ENCODE measurements at regions not wholly inside any gene's neighbourhood (a gene's known extent, or its start where the extent isn't known, plus 50 kb on each side); places are given as distances from the start of the nearest gene placed in this dataset.

- Histone ChIP-seq H3K79me2 (ENCODE audit: insufficient read depth, low read depth, low read length) (no peaks in the 10 kb centered on the region), H3K4me3 (ENCODE audit: low read depth, low read length, poor library complexity, severe bottlenecking) (no peak overlapping the region), H3K9me2 (ENCODE audit: insufficient read depth, low read length) (no peaks in the 10 kb centered on the region), H2AFZ (ENCODE audit: low read length) (no peak overlapping the region), H3K36me3 (ENCODE audit: insufficient read depth, low read length) (no peaks in the 10 kb centered on the region), H3K9me3 (ENCODE audit: low read length) (no peaks in the 10 kb centered on the region), H3K27ac (ENCODE audit: low read depth, low read length, poor library complexity, severe bottlenecking) (no peak overlapping the region), H3K4me1 (ENCODE audit: insufficient read depth, low read length, poor library complexity, severe bottlenecking) (peaks cover 36% of the 10 kb centered on the region), H4K20me1 (ENCODE audit: insufficient read depth, low read length) (no peaks in the 10 kb centered on the region), H3K4me2 (ENCODE audit: low read length) (no peak overlapping the region)
- CTCF ChIA-PET (ENCODE audit: unreplicated experiment), result no interaction called here
- POLR2A ChIA-PET, result interaction anchor here (0.9 kb wide), 1 partner anchor 13 kb away, joined by 3 read pairs; no protein-coding TSS in a partner anchor
- TF ChIP-seq CTCF (conservative IDR thresholded peaks at IDR 0.05; ENCODE audit: low read length), result no peak
- TF ChIP-seq EZH2phosphoT487 (IDR thresholded peaks at IDR 0.05; ENCODE audit: borderline replicate concordance, low read depth, low read length), result no peak
- intact Hi-C loops (cut with micrococcal nuclease; ENCODE audit: unreplicated experiment), result no loop called here
- no TSS peak for BruUV-seq (replicated peaks)
- no peak for DNase-seq (ENCODE audit: low spot score)
Measured at GRCh38 chr9:120187758-120188157, 392.2 kb downstream of the CDK5RAP2 start.

- Histone ChIP-seq H3K4me2 (ENCODE audit: low read length) (no peak overlapping the region), H3K9me2 (ENCODE audit: insufficient read depth, low read length) (no peaks in the 10 kb centered on the region), H3K4me3 (ENCODE audit: low read depth, low read length, poor library complexity, severe bottlenecking) (no peak overlapping the region), H3K27ac (ENCODE audit: low read depth, low read length, poor library complexity, severe bottlenecking) (no peak overlapping the region), H3K9me3 (ENCODE audit: low read length) (no peaks in the 10 kb centered on the region), H4K20me1 (ENCODE audit: insufficient read depth, low read length) (no peaks in the 10 kb centered on the region), H3K4me1 (ENCODE audit: insufficient read depth, low read length, poor library complexity, severe bottlenecking) (peaks cover 37% of the 10 kb centered on the region), H2AFZ (ENCODE audit: low read length) (no peak overlapping the region), H3K36me3 (ENCODE audit: insufficient read depth, low read length) (no peaks in the 10 kb centered on the region), H3K79me2 (ENCODE audit: insufficient read depth, low read depth, low read length) (no peaks in the 10 kb centered on the region)
- intact Hi-C loops (cut with micrococcal nuclease; ENCODE audit: unreplicated experiment), result no loop called here
- CTCF ChIA-PET (ENCODE audit: unreplicated experiment), result no interaction called here
- TF ChIP-seq EZH2phosphoT487 (IDR thresholded peaks at IDR 0.05; ENCODE audit: borderline replicate concordance, low read depth, low read length) (no peak), CTCF (conservative IDR thresholded peaks at IDR 0.05; ENCODE audit: low read length) (no peak)
- no TSS peak for BruUV-seq (replicated peaks)
- DNase-seq (ENCODE audit: low spot score), result no peak
- POLR2A ChIA-PET, result interaction anchor here (0.7 kb wide), 1 partner anchor 270 kb away, joined by 3 read pairs; no protein-coding TSS in a partner anchor
Measured at GRCh38 chr9:120186276-120186675, 393.7 kb downstream of the CDK5RAP2 start.

GRCh38 chr9:120184266-120184665, 395.7 kb downstream of the CDK5RAP2 start:
- H3K27ac ChIP-seq (ENCODE audit: low read depth, low read length, poor library complexity, severe bottlenecking), result peak overlapping the region; percentile 66
- peak overlapping the region; percentile 4 for H3K4me3 ChIP-seq (ENCODE audit: low read depth, low read length, poor library complexity, severe bottlenecking)
- no peaks in the 10 kb centered on the region for H4K20me1 ChIP-seq (ENCODE audit: insufficient read depth, low read length)
- TF ChIP-seq CTCF (conservative IDR thresholded peaks at IDR 0.05; ENCODE audit: low read length) (no peak), EZH2phosphoT487 (IDR thresholded peaks at IDR 0.05; ENCODE audit: borderline replicate concordance, low read depth, low read length) (no peak)
- peak overlapping the region; percentile 50 for H3K4me2 ChIP-seq (ENCODE audit: low read length)
- POLR2A ChIA-PET, result no interaction called here
- H3K9me3 ChIP-seq (ENCODE audit: low read length), result no peaks in the 10 kb centered on the region
- H3K9me2 ChIP-seq (ENCODE audit: insufficient read depth, low read length), result no peaks in the 10 kb centered on the region
- H3K4me1 ChIP-seq (ENCODE audit: insufficient read depth, low read length, poor library complexity, severe bottlenecking), result peaks cover 37% of the 10 kb centered on the region
- DNase-seq (ENCODE audit: low spot score), result peak; percentile 83
- intact Hi-C loops (cut with micrococcal nuclease; ENCODE audit: unreplicated experiment), result no loop called here
- CTCF ChIA-PET (ENCODE audit: unreplicated experiment), result no interaction called here
- BruUV-seq (replicated peaks), result no TSS peak
- H3K79me2 ChIP-seq (ENCODE audit: insufficient read depth, low read depth, low read length), result no peaks in the 10 kb centered on the region
- H2AFZ ChIP-seq (ENCODE audit: low read length), result peak overlapping the region; percentile 18; the same call in 1 of the 2 replicates
- no peaks in the 10 kb centered on the region for H3K36me3 ChIP-seq (ENCODE audit: insufficient read depth, low read length)

All from OCI-LY7 (cell line).